ENCODE measurements at regions not wholly inside any gene's neighbourhood (a gene's known extent, or its start where the extent isn't known, plus 50 kb on each side); places are given as distances from the start of the nearest gene placed in this dataset.

GRCh38 chr1:193402977-193403376 is 216.6 kb upstream of the B3GALT2 start:
- peaks cover 21% of the 10 kb centered on the region for H3K4me1 Mint-ChIP-seq
- H3K27me3 Mint-ChIP-seq (ENCODE audit: low read depth) = no peaks in the 10 kb centered on the region
- H3K27ac Mint-ChIP-seq = peak overlapping the region; percentile 36 to 76 (median 55)
- no peak for TF ChIP-seq CTCF (IDR thresholded peaks at IDR 0.05; ENCODE audit: unreplicated experiment in 3 of 3)
- no peak overlapping the region for H3K4me3 Mint-ChIP-seq
- peaks cover 2% of the 10 kb centered on the region for H3K9me3 Mint-ChIP-seq
- no peaks in the 10 kb centered on the region for H3K36me3 Mint-ChIP-seq (ENCODE audit: low read depth)

- Mint-ChIP-seq H3K27me3 (ENCODE audit: low read depth) (no peaks in the 10 kb centered on the region), H3K27ac (no peak overlapping the region), H3K4me1 (peaks cover 20% of the 10 kb centered on the region), H3K4me3 (no peak overlapping the region), H3K36me3 (ENCODE audit: low read depth) (no peaks in the 10 kb centered on the region), H3K9me3 (peaks cover 2% of the 10 kb centered on the region)
- TF ChIP-seq CTCF (IDR thresholded peaks at IDR 0.05; ENCODE audit: unreplicated experiment in 3 of 3) = no peak
Observed at GRCh38 chr1:193402037-193402436, 215.6 kb upstream of the B3GALT2 start.

DNA sequence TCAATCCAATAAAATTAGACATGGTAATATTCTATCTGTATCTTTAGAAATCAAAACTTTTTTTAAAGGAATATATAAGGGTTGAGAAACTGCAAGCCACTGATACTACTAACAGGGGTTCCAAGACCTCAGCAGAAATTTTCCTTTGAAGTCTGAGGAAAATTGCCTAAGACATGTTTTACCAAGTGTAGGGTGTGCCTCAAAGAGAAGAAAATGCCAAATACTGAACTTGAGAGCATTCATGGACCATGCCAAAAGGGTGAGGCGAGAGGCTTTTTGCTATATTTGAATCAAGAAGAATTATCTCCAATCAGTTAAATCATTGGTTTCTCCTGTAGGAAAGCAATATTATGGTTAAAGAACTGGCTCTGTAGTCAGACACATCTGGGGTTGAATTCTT is 207.9 kb upstream of the B3GALT2 start:
- Mint-ChIP-seq H3K27ac (no peak overlapping the region), H3K4me3 (no peak overlapping the region), H3K27me3 (ENCODE audit: low read depth) (no peaks in the 10 kb centered on the region), H3K9me3 (peaks cover 4% of the 10 kb centered on the region), H3K36me3 (ENCODE audit: low read depth) (peaks cover 19% of the 10 kb centered on the region), H3K4me1 (peaks cover 5% of the 10 kb centered on the region)
- no peak for TF ChIP-seq CTCF (IDR thresholded peaks at IDR 0.05; ENCODE audit: unreplicated experiment in 3 of 3)

DNA sequence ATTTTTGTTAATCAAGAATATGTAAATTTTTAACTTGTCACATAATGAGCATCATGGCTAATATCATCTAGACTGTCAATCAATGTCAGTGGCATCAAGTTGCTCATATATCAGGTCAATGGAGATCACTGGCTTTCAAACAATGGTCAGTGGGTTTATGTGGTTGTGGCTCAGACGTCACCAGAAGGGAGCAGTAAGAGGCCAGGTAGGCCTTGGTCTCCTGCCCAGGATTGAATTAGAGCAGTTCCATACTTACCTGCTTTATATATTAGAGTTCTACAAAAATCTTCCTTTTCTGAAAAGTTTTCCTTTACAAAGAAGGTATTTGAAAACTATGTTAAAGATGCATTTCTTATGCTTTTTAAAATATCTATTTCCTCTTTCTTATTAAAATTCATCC is 206.3 kb upstream of the B3GALT2 start:
- Mint-ChIP-seq H3K4me1 (peaks cover 5% of the 10 kb centered on the region), H3K4me3 (no peak overlapping the region), H3K27ac (no peak overlapping the region), H3K9me3 (peaks cover 4% of the 10 kb centered on the region), H3K27me3 (ENCODE audit: low read depth) (no peaks in the 10 kb centered on the region), H3K36me3 (ENCODE audit: low read depth) (peaks cover 19% of the 10 kb centered on the region)
- no peak for TF ChIP-seq CTCF (IDR thresholded peaks at IDR 0.05; ENCODE audit: unreplicated experiment in 3 of 3)

DNA sequence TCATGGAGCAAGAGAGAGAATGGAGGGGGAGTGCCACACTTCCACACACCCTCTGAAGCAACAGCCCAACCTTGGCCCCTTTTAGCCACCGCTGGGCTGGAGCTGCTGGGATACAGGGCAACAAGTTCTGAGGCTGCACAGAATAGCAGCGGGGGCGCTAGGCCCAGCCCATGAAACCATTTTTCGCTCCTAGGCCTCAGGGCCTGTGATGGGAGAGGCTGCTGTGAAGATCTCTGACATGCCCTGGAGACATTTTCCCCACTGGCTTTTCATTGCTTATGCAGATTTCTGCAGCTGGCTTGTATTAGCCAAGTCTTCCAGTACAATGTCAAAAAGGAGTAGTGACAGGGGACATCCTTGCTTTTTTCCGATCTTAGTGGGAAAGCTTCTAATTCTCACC is 202.3 kb upstream of the B3GALT2 start:
- H3K9me3 Mint-ChIP-seq = peaks cover 7% of the 10 kb centered on the region
- no peak for TF ChIP-seq CTCF (IDR thresholded peaks at IDR 0.05; ENCODE audit: unreplicated experiment in 3 of 3)
- no peak overlapping the region for H3K4me3 Mint-ChIP-seq
- no peaks in the 10 kb centered on the region for H3K27me3 Mint-ChIP-seq (ENCODE audit: low read depth)
- peaks cover 5% of the 10 kb centered on the region for H3K4me1 Mint-ChIP-seq
- H3K36me3 Mint-ChIP-seq (ENCODE audit: low read depth) = peaks cover 7% of the 10 kb centered on the region
- H3K27ac Mint-ChIP-seq = no peak overlapping the region

- Mint-ChIP-seq H3K36me3 (ENCODE audit: low read depth) (peaks cover 7% of the 10 kb centered on the region), H3K4me3 (no peak overlapping the region), H3K27ac (no peak overlapping the region), H3K27me3 (ENCODE audit: low read depth) (no peaks in the 10 kb centered on the region), H3K4me1 (peaks cover 5% of the 10 kb centered on the region), H3K9me3 (peaks cover 8% of the 10 kb centered on the region)
- TF ChIP-seq CTCF (IDR thresholded peaks at IDR 0.05; ENCODE audit: unreplicated experiment in 3 of 3) = no peak
Observed at GRCh38 chr1:193388165-193388564, 201.8 kb upstream of the B3GALT2 start.
